Left colon (tissue), 2 donors: ENCODE measurements at regions not wholly inside any gene's neighbourhood (a gene's known extent, or its start where the extent isn't known, plus 50 kb on each side); places are given as distances from the start of the nearest gene placed in this dataset.

ENCODE experiments used
- ATAC-seq: fragments of 200-7000 bp; cut with Tn5 transposase; one replicate; pipeline ENCODE4 v1.9.1; 2020; ENCODE audit warnings: mild to moderate bottlenecking, moderate library complexity
- DNase-seq, 2 donors: peaks; one replicate each; pipeline ENCODE4 v3.0.0-alpha.2; 2020
- intact Hi-C, 2 donors: fragments of 100-400 bp; cut with DNase I in 1 of 2; cut with micrococcal nuclease in 1 of 2; formaldehyde crosslinking; loops; one replicate each; pipeline versions ENCODE4 v1.11.2 to v1.14.0; 2022; cut with DNase I, micrococcal nuclease
- donor health status: DM: no; HTN: no; CAD: no.
- donor health status: DM: yes; HTN: yes; CAD: no.

GRCh38 chr2:17122887-17123501 is 395.2 kb downstream of the RAD51AP2 start:
- ATAC-seq: no peak
- intact Hi-C loops: no loop called here
- no peak for DNase-seq

GRCh38 chr2:17115466-17115865 is 402.8 kb downstream of the RAD51AP2 start:
- no peak for ATAC-seq
- DNase-seq: no peak
- intact Hi-C loops: no loop called here

- intact Hi-C loops: no loop called here
- no peak for DNase-seq
- no peak for ATAC-seq
Measured at GRCh38 chr2:17115042-17115441, 403.2 kb downstream of the RAD51AP2 start.

- DNase-seq: no peak
- no peak for ATAC-seq
- intact Hi-C loops: no loop called here
Measured at GRCh38 chr2:17107871-17108270, 410.4 kb downstream of the RAD51AP2 start.

- intact Hi-C loops: no loop called here
- DNase-seq (no peak), ATAC-seq (no peak)
Measured at GRCh38 chr2:17107151-17107550, 411.1 kb downstream of the RAD51AP2 start.

GRCh38 chr2:17106418-17106817 is 411.8 kb downstream of the RAD51AP2 start:
- intact Hi-C loops: no loop called here
- DNase-seq (no peak), ATAC-seq (no peak)

- ATAC-seq: no peak
- intact Hi-C loops: no loop called here
Measured at GRCh38 chr2:17104454-17104853, 413.8 kb downstream of the RAD51AP2 start.

GRCh38 chr2:17101596-17101995 is 416.6 kb downstream of the RAD51AP2 start:
- ATAC-seq (no peak), DNase-seq (no peak)
- intact Hi-C loops: no loop called here

More at GRCh38 chr2:17104454-17104853, 413.8 kb downstream of the RAD51AP2 start:
- DNase-seq: no peak

GRCh38 chr2:17101091-17101490 is 417.1 kb downstream of the RAD51AP2 start:
- no peak for ATAC-seq
- intact Hi-C loops: no loop called here

GRCh38 chr2:17095340-17095739 is 422.9 kb downstream of the RAD51AP2 start:
- intact Hi-C loops: no loop called here
- ATAC-seq (no peak), DNase-seq (no peak)

More at GRCh38 chr2:17101091-17101490, 417.1 kb downstream of the RAD51AP2 start:
- no peak for DNase-seq

- intact Hi-C loops: no loop called here
- DNase-seq (no peak), ATAC-seq (no peak)
Measured at GRCh38 chr2:17093712-17094111, 424.5 kb downstream of the RAD51AP2 start.

GRCh38 chr2:17086990-17087389 is 421.4 kb upstream of the CYRIA start:
- no peak for ATAC-seq
- intact Hi-C loops: no loop called here

GRCh38 chr2:17085546-17086202 is 420.0 kb upstream of the CYRIA start:
- intact Hi-C loops: no loop called here
- no peak for ATAC-seq
- DNase-seq: no peak

More at GRCh38 chr2:17086990-17087389, 421.4 kb upstream of the CYRIA start:
- DNase-seq: no peak

- intact Hi-C loops: no loop called here
- ATAC-seq (no peak), DNase-seq (no peak)
Measured at GRCh38 chr2:17084877-17085276, 419.2 kb upstream of the CYRIA start.

GRCh38 chr2:17083902-17084301 is 418.3 kb upstream of the CYRIA start:
- intact Hi-C loops: no loop called here
- DNase-seq (no peak), ATAC-seq (no peak)

GRCh38 chr2:17079262-17079661 is 413.6 kb upstream of the CYRIA start:
- DNase-seq (no peak), ATAC-seq (no peak)
- intact Hi-C loops: no loop called here

- ATAC-seq (no peak), DNase-seq (no peak)
- intact Hi-C loops: no loop called here
Measured at GRCh38 chr2:17076533-17076932, 410.9 kb upstream of the CYRIA start.

- intact Hi-C loops: no loop called here
- no peak for DNase-seq
- ATAC-seq: no peak
Measured at GRCh38 chr2:17070711-17071110, 405.1 kb upstream of the CYRIA start.

GRCh38 chr2:17069564-17069963 is 403.9 kb upstream of the CYRIA start:
- intact Hi-C loops: no loop called here
- no peak for DNase-seq
- ATAC-seq: no peak

- ATAC-seq (no peak), DNase-seq (no peak)
- intact Hi-C loops: no loop called here
Measured at GRCh38 chr2:17068021-17068420, 402.4 kb upstream of the CYRIA start.

GRCh38 chr2:17065536-17065935 is 399.9 kb upstream of the CYRIA start:
- no peak for DNase-seq
- ATAC-seq: no peak
- intact Hi-C loops: no loop called here
